ENCODE measurements at regions not wholly inside any gene's neighbourhood (a gene's known extent, or its start where the extent isn't known, plus 50 kb on each side); places are given as distances from the start of the nearest gene placed in this dataset.
A peak's percentile ranks its signal among the peaks of the same experiment; 100 is the strongest.

DNA sequence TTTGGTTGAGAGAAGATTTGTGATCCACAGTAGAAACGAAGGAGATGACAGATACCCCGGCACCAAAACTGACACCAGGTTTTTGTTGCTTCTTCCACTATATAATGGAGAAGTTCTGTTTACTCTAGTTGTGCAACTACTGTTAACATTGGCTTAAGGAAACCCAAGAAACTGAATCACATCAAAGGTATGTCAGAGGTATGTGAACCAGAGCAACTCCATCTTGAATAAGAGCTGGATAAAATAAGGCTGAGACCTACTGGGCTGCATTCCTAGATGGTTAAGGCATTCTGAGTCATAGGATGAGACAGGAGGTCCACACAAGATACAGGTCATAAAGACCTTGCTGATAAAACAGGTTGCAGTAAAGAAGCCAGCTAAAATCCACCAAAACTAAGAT is 173.7 kb upstream of the CAMK1G start:
- in situ Hi-C loops (cut with HindIII; ENCODE audit: low pct_unique_long_range_greater_than_20kb, low sequenced_read_pairs) = no loop called here
- peak; percentile 16 for DNase-seq (ENCODE audit: low read depth)

DNA sequence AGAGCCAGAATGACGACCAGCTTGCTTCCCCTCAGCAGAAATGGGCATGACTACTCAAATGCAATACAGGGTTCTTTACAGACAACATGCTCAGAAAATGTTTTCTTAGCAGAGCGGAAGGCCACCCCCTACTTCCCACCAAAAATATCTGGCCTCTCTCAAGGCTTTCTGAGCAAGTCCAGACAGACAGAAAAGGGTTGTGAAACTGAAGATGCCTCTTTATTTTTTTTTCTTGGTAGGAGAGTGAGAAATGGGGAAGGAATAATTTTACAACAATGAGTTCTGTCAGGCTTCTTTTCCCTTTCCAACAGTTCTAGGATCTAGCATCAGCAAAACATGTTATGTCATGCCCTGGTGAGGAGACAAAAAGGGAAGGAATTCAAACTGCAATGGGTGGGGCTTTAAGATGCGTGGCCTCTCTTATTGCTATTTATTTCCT is 172.0 kb upstream of the CAMK1G start:
- DNase-seq (ENCODE audit: low read depth) = no peak
- in situ Hi-C loops (cut with HindIII; ENCODE audit: low pct_unique_long_range_greater_than_20kb, low sequenced_read_pairs) = no loop called here

DNA sequence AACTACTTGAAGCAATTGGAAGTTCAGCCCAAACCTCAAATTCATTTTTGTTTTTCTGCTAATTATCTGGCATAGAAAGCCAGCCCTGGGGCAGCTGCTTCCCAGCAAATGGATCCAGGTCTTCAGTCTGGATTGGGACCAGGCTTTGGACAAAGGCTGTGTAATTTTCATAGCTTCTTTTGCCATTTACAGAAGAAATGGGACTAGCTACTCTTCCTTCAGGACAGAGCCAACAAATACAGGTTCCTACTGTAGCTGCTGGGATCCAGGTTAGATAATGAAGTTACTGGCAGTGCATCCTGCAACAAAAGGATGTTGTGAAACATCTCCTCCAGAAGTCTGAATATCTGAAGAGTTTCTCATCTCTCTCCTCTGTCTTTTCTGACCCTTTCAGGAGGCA is 171.5 kb upstream of the CAMK1G start:
- no peak for DNase-seq (ENCODE audit: low read depth)
- in situ Hi-C loops (cut with HindIII; ENCODE audit: low pct_unique_long_range_greater_than_20kb, low sequenced_read_pairs) = no loop called here

DNA sequence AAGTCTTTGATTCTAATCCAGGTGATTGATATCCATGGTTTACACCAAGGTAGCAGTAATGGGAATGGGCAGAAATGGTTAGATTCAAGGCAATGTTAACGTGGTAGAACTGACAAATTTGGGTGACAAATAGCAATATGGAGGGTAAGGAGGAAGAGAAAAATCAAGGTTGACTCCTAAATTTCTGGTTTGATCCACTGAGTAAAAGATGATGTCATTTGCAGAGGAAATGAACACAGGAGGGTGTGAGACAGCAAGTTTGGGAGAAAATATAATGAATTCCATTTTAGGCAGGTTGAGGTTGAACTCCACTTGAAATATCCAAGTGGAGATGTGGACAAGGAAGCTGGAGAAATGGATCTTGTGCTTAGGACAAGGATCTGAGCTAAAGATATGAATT is 170.9 kb upstream of the CAMK1G start:
- in situ Hi-C loops (cut with HindIII; ENCODE audit: low pct_unique_long_range_greater_than_20kb, low sequenced_read_pairs) = no loop called here
- no peak for DNase-seq (ENCODE audit: low read depth)

DNA sequence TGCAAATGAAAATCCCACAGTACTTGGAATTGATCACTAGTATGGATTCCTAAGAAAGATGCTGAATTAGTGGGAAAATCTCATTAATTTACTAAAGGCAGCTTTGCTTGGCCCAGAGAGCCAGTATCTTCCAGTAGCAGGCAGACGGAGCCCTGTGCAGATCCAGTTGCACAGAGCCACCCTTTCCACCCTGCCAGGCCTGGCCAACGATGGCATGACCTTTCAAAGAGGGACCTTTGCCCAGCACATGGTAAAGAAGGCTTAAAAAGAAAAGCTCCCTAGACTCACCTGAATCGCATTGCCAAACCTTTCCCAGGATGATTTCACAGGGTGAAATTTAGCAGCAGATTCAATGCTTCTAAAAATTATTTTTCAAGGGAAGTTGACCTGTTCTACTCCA is 170.5 kb upstream of the CAMK1G start:
- in situ Hi-C loops (cut with HindIII; ENCODE audit: low pct_unique_long_range_greater_than_20kb, low sequenced_read_pairs) = no loop called here

DNA sequence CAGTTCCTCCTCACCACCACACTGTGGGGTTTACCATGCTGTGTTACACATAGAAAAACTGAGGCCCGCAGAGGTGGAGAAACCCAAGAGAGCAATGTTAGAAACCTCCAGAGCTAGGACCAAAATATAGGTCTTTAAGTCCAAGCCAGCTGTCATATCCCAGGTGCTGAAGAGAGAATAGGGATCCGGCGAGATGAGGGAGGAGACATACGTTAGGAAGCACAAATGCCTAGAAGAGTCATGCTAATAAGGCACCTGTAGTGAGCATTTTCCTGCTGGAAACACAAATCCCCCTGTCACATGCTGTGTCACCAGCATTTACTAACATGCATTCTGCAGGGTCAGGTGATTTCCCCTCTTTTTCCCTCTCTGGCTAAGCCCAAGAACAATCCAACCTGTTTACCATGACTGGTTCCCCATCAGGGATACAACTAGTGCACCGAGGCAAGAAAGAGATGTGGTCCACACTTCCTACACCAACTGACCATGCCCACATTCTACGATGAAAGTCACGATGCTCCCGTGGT is 168.6 kb upstream of the CAMK1G start:
- no peak for DNase-seq (ENCODE audit: low read depth)
- in situ Hi-C loops (cut with HindIII; ENCODE audit: low pct_unique_long_range_greater_than_20kb, low sequenced_read_pairs) = no loop called here

More for the DNA sequence above, 170.5 kb upstream of the CAMK1G start:
- DNase-seq (ENCODE audit: low read depth) = no peak

DNA sequence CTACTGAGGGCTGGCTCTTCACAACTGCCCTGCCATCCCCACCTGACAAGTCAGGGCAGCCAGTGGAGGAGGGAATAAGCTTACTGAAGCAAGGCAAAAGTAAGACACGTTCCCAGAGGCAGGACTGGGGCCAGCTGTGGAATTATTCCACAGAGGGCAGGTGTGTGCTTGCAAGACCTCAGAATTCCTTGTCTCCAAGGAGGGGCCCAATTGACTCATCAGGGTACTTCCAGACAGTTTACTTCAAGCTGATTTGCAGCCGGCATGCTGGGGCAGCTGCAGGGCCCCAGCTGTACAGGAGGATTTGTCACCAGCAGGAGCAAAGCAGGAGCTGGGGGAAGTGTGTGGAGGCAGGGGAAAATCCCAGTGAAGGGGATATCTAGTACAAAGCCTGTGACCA is 167.5 kb upstream of the CAMK1G start:
- in situ Hi-C loops (cut with HindIII; ENCODE audit: low pct_unique_long_range_greater_than_20kb, low sequenced_read_pairs) = no loop called here
- peak; percentile 86 for DNase-seq (ENCODE audit: low read depth)

DNA sequence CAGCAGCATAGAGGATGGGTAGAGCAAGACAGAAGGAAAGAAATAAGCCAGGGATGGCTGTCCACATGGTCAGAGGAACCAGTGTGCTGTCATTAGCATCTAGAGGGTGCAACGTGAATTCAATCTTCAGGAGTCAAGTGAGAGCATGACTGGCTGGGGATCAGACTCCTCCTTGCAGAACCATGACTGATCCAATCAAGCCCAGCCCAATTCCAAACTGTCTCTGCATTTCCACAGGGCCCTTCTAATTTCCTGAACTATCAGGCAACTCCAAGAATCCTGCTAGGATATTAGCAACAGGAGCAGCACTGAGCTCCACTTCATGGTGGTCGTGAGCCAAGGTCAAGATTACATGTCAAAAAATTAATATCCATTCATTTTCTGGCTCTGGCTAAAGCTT is 166.8 kb upstream of the CAMK1G start:
- DNase-seq (ENCODE audit: low read depth) = no peak
- in situ Hi-C loops (cut with HindIII; ENCODE audit: low pct_unique_long_range_greater_than_20kb, low sequenced_read_pairs) = no loop called here

DNA sequence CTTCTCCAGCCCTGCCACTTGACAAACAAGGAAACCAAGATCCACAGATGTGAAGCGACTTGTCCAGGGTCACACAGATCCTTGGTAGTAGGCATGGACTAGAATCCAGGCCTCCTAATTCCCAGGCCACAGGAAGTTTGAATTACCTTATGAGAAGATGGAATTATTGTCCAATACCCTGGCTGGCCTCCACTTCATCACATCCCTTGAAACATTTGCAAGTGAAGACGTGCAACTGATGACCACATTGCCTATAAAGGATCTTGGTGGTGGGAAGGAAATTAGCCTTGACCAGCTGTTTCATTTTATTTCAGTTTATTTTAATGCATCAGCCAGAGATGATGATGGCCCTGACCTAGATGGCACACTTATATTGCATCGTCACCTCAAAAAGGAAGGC is 165.8 kb upstream of the CAMK1G start:
- in situ Hi-C loops (cut with HindIII; ENCODE audit: low pct_unique_long_range_greater_than_20kb, low sequenced_read_pairs) = no loop called here
- DNase-seq (ENCODE audit: low read depth) = no peak

DNA sequence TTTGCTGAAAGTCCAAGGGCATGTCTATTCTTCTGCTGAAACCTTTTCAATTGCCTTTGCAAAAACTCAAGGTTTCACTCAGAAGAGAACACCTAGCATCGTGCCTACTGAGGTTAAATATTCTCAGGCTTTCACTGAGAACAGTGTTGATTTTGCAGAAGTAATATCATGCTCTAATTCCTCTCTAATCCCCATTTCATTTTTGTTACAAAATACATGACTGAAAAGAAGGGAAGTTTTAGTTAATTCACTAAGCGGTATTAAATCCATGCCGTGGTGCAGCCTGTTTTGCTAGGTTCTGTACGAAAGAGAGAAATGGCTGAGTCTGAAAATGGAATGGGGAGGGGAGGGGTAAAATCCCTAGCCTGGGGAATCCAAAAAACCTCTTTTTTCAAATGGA is 163.2 kb upstream of the CAMK1G start:
- DNase-seq (ENCODE audit: low read depth) = no peak
- in situ Hi-C loops (cut with HindIII; ENCODE audit: low pct_unique_long_range_greater_than_20kb, low sequenced_read_pairs) = no loop called here

DNA sequence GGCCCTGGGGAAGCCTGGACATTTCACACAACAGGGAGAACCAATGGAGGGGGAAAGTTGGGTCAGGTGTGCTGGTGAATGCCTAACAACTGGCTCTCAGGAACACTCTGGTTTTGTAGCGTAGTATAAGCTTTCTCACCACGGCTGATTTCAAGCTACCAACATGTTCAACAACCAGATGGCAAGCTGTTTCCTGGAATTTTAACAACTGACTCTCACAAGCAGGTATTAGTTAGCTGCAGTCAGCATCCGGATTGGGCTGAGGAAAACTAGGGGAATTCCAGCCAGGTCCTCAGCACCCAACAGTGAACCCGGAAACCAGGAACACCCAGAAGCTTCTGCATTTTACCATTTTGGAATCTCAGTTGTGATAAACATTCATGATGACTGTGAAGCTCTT is 162.3 kb upstream of the CAMK1G start:
- no peak for DNase-seq (ENCODE audit: low read depth)
- in situ Hi-C loops (cut with HindIII; ENCODE audit: low pct_unique_long_range_greater_than_20kb, low sequenced_read_pairs) = no loop called here

DNA sequence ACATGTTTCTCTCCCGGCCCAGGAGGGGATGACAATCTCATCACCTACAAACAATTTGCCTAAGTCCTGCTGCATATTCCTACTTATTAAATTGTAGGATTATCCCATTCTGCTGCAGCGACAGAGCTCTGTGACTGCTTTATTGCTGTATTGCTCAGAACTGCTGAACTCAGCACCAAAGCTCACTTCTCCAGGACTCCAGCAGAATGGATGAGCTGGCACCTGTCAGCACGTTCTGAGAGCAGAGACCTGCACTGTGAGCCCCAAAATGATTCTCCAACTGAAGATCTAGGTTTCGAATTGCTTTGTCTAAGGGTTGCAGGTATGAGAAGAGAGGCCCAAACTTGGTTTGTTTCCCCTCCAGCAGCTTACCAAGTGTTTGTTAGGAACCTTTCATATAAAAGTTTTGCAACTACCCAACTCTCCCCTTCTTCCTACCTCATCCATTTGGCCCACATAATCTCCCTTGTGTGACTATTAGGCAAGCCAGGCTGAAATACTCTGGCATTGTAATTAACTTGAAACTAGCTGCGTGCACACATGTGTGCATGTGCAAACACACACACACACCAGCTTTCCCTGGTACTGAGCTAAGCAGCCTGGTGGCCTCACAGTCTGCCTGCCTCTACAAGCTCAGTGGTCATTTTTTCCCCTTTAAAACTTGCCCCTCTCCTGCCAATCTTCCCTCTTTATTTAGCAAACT is 161.4 kb upstream of the CAMK1G start:
- no peak for DNase-seq (ENCODE audit: low read depth)
- in situ Hi-C loops (cut with HindIII; ENCODE audit: low pct_unique_long_range_greater_than_20kb, low sequenced_read_pairs) = no loop called here

DNA sequence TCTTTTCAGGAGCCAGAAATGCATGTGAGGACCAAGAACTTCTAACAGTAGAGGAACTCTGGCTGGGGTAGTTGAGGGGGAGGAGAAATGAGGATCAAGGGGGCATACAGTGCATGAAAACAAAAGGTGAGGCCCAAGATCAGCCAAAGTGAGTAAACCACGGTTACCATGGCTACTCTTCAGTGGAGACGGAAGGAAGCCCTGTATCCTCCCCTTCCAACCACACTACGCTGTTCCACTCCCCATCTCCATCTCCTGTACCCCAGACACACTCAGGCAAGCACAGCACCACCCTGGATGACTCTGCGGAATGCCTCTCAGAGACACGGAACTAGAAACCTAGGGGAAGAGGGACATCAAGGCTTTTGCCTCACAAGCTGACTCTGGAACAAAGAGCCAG is 157.6 kb upstream of the CAMK1G start:
- in situ Hi-C loops (cut with HindIII; ENCODE audit: low pct_unique_long_range_greater_than_20kb, low sequenced_read_pairs) = no loop called here
- DNase-seq (ENCODE audit: low read depth) = no peak

DNA sequence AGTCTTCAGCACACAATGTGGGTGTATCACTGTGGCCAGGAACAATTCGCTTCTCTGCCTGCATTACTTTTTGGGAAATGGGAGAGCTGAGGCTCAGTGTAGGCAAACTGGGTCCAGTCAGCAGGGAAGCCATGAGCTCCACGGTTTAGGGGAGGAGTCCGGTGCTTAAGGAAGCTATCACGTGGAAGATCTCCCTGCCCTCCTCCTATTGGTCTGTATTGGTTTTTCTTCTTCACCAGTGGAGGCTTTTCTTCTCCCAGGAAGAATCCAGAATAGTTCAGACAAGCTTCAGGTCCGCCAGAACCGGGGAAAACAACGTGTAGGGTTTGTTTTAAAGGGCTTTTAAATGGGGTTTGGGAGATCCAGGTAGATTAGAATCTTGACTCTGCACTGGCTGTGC is 156.2 kb upstream of the CAMK1G start:
- no peak for DNase-seq (ENCODE audit: low read depth)
- in situ Hi-C loops (cut with HindIII; ENCODE audit: low pct_unique_long_range_greater_than_20kb, low sequenced_read_pairs) = no loop called here

DNA sequence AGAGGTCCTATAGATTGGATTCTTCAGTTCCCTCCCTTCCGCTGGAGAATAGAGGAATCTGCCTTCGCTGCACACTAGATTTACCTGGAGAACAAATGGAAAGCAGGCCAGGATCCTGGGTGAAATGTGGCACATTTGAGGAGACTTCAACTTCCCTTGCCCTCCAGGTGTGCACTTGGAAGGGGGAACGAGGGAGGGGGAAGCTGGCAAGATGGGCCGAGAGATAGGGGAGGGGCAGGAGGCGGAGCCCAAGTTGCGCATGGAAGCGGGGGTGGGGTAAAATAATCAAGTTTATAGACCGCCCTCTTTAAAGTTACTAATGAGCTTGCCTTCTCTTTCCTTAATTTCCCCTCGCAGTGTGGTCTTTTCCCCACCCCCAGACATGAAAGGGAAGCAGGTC is 155.7 kb upstream of the CAMK1G start:
- DNase-seq (ENCODE audit: low read depth) = no peak
- in situ Hi-C loops (cut with HindIII; ENCODE audit: low pct_unique_long_range_greater_than_20kb, low sequenced_read_pairs) = no loop called here

DNA sequence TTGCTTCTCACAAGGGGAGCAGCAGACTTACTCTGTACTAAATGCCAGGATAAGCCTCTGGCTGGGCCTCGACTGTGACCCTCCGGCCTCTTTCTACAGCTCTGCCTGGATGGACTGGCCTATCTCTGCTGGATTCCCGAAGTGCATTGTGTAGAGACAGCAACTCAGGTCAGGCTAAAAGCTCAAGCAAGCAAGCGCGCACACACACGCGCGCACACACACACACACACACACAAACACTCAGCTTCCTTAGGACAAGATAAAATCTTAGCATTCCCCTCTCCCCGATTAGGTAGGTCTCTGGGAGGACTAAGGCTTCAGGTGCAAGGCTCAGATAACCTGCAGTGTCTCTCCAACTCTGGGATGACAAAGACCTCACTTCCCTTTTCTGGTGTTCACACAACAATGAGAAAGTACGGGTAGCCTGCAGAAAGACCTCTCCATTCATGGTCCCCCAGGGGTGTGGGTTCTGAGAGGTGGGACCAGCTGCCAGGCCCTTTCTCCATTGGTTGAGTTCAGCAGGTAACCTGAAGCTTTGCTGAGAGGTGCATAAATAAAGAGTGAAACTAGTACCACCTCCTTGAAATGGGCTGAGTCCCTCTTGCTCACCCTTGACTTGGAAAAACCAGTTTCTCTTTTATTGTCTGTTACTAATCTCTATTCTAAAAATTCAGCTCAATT is 155.1 kb upstream of the CAMK1G start:
- in situ Hi-C loops (cut with HindIII; ENCODE audit: low pct_unique_long_range_greater_than_20kb, low sequenced_read_pairs) = no loop called here
- no peak for DNase-seq (ENCODE audit: low read depth)

DNA sequence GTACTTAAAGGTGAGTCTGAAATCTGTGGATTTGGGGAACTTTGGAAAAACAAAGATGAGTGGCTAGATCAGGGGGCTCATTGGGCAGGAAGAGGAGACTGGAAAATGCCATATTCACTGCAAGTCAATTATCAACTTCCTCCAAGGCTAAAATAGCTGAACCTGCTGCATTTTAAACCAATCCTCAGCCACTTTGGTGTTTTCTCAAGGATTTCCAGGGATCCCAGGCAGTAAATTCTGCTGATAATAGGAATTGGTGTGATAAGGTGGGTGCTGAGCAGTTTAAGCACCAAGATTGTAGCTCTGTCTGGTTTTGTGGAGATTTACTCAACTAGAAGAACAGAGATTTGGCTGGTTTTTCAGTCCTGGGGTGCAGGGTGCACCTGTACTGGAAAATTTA is 153.9 kb upstream of the CAMK1G start:
- in situ Hi-C loops (cut with HindIII; ENCODE audit: low pct_unique_long_range_greater_than_20kb, low sequenced_read_pairs) = no loop called here
- DNase-seq (ENCODE audit: low read depth) = no peak

DNA sequence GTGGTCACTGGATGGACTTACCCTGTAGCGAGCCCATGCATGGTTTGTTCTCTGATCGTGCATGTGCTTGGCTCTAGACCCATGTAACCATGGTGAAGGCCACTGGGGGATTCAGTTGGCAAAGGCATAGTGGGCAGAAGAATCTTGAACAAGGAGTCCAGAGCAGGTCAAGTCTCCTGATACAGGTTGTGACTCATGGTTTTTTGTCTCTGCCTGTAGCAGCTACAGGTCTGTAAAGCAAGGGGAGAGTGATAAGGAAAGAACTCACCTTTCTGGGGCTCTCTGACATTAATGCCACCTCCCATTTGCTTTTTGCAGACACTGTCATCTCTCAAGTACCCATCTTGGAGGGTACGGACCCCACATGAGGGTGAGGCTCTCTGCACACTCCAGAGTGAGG is 153.4 kb upstream of the CAMK1G start:
- DNase-seq (ENCODE audit: low read depth) = no peak
- in situ Hi-C loops (cut with HindIII; ENCODE audit: low pct_unique_long_range_greater_than_20kb, low sequenced_read_pairs) = no loop called here

DNA sequence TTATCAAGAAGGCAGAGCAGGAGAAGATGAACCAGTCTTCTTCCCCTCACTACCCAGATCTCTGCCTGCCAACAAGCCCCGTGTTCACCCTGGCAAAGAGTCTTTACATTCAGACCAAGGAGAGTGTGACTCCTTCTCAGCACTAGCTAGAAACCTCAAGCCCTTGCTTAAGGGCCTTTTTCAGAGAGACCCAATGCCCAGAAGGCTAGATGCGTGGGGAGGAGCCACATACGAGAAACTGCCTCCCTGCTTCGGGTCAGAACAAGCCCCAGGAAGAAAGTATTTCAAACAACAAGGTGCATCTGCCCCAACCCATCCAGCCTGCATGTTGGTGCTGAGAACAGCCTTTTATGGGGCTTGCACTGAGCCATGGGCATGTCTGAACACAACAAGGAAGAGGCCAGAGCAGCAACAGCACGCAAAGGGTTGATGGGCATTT is 152.7 kb upstream of the CAMK1G start:
- in situ Hi-C loops (cut with HindIII; ENCODE audit: low pct_unique_long_range_greater_than_20kb, low sequenced_read_pairs) = no loop called here
- no peak for DNase-seq (ENCODE audit: low read depth)

DNA sequence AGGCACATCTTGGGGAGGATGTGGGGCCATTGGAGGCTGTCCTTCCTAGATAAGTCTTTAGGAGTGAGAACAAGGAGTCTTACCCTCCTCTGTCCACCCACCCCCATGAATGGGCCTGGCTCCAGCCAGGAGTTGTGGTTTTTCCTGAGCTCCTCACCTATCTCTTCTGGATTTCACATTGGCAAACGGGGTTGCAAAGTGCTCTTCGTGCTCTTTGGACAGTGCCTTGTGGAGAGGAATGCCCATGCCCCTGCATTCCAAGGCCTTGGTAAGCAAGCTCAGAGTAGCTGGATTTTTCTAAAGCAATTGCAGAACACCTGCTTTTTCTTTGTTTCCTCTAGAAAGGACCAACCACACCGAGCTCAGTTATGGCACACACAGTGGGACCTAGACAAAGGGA is 152.1 kb upstream of the CAMK1G start:
- in situ Hi-C loops (cut with HindIII; ENCODE audit: low pct_unique_long_range_greater_than_20kb, low sequenced_read_pairs) = no loop called here
- DNase-seq (ENCODE audit: low read depth) = no peak
